Erythroblast (primary cell): ENCODE measurements at regions not wholly inside any gene's neighbourhood (a gene's known extent, or its start where the extent isn't known, plus 50 kb on each side); places are given as distances from the start of the nearest gene placed in this dataset.

Experiments
- DNase-seq, 2 experiments: peaks; one replicate each; lab custom pipeline; 2025; lab: John Stamatoyannopoulos, UW
- GATA1 ChIP-seq: IDR thresholded peaks from 2 replicates; pipeline ENCODE4 v1.6.1; 2011; ENCODE audit warnings: low read depth, mild to moderate bottlenecking, control low read depth, low read length, moderate library complexity
- POLR2A ChIP-seq: IDR thresholded peaks from 2 replicates; pipeline ENCODE4 v1.6.1; 2011; ENCODE audit warnings: mild to moderate bottlenecking, low read length

DNA sequence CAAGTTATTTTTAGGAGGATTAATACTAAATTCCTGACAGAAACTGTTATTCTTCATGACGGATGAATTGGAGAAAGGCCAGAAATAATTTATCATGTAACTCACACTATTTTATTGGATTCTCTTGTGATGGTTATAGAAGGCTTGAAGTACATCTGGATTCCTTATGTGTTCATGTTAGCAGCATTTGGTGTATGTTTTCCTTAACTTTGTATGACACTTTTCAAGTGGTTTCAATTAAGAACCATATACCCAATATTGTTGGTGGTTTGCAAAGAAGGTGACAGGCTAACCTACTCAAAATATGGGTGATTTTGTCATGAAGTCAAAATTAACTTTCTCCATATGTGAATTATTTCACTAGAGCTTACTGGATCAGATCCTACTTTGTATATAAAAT is 532.2 kb upstream of the CNTNAP2 start:
- TF ChIP-seq GATA1 = no peak
- no peak for TF ChIP-seq POLR2A
- no peak for DNase-seq

DNA sequence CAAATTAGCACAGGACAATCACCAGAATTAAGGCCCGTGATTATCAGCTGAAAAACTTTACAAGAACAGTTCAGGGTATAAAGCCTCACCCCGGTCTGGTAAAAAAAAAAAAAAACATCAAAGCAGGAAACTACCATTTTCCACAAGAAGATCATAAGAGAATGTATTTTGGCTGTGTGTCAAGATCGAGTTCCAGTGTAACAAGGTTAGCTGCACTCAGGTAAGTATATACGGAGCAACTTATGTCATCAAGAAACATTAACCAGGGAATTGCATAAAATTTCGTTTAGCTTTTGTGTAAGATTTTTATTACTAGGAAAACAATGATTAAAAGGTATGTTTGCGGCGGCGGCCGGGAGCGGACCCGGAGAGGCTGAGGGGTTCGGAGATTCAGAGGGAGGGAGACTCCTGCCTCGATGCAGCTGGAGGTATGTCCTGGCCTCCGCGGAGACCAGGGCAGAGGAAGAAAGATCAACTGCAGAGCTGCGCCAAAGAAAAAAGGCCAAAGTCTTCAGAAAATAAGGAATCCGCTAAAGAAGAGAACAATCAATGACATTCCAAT is 533.8 kb upstream of the CNTNAP2 start:
- TF ChIP-seq POLR2A = no peak
- TF ChIP-seq GATA1 = no peak
- DNase-seq = no peak

DNA sequence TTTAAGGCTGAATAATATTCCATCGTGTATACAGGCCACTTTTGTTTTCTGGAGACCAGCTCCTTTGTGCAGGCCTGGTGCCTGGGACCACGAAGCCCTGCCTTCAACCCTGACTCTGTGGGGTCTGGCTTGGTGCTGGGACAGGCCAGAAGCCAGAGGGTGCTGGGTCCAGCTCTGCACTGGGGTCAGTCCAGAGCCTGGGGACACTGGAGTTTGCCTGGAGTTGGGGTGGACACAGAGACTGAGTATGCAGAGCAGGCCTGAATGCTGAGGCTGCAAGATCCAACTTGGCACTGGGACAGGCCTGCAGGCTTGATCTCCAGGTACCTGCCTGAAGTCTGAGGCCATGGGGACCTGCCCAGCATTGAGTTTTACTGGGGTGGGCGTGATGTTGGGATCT is 558.8 kb upstream of the CNTNAP2 start:
- TF ChIP-seq GATA1 (no peak), POLR2A (no peak)
- no peak for DNase-seq

DNA sequence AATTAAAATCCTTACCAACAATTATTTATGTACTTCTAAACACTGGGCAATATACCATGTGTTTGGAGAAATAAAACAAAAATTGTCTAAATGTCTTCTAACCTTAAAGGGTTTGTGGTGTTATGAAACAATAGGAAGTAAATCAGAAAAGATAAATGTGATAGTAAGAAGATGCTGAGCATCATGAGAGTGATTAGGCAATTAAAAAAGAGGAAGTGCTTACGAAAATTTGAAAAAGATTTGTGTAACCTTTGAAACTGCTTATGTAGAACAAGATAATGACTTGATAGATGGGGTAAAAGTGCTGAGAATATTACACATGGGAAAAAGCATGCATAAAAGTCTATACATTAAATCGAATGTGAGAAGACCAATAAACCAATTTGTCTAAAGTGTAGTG is 573.4 kb upstream of the CNTNAP2 start:
- TF ChIP-seq GATA1 (no peak), POLR2A (no peak)
- DNase-seq = no peak

DNA sequence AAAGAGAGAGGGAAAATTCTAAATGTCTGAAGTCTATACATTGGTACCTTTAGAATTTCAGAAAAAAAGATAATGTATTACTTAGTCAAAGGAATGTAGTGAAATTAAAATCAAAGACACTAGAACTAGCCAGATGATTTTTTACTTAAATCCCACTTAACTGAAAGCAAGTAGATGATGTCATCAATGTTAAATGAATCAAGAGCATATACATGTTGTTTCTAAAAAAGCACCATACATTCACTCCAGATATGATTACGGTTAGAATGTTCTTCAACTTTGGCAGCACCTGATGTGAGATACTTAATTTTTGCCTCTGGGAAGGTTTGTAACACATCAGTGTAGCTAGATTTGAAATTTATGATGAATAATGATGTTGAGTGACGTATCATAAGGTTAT is 576.7 kb upstream of the CNTNAP2 start:
- TF ChIP-seq POLR2A (no peak), GATA1 (no peak)
- no peak for DNase-seq

DNA sequence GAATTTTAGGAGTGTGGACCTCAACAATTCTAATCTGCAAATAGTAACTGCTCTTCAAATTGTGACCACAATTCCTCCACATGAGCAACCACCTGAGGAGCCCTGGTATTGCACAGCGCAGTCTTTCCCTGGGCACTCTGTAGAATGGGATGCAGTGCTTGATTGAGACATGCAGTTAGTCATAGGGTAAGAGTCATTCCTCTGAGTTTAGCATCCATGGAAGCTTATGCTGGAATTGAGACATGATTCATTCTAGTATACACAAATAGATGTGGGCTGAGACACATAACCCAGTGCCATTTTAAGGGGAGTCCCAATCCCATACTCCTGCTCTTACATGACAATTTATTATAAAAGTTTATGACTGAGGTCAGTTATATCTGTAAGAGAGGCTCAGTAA is 582.3 kb upstream of the CNTNAP2 start:
- DNase-seq = no peak
- TF ChIP-seq GATA1 (no peak), POLR2A (no peak)

DNA sequence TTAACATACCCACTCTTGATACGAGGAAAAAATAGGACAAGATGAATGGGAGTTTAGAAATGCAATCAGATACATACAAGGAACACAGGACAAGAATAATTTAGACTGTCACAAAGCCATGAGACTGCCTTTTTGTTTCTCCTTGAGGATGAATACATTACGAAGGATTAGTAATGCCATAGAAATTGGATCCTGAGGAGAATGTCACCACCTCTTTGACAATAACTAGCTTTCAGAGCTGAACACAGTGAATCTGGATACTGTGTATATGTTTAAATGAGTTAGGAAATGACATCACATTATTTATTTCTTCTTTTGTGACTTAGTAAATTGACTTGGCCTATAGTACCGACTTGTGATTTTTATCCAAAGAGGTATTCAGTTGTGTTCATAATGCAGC is 596.3 kb upstream of the CNTNAP2 start:
- DNase-seq = no peak
- TF ChIP-seq POLR2A (no peak), GATA1 (no peak)

DNA sequence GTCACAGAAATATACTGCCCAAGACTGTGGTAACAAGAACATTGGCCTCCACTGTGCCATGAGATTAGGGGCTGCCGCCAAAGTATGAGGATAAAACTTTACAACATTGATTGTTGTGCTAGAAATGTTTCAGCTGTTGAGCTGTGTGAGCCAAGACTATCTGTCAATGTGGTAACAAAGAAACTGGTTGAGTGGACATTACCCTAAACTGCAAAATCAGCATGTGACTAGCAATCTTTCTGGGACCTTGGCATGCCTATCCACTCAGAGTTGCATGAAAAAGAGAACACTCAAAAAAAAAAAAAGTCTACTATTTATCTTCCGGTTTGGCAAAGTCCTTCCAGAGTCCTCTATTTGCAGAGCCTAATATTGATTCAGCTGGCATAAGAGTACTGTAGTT is 605.6 kb upstream of the CNTNAP2 start:
- no peak for DNase-seq
- TF ChIP-seq GATA1 (no peak), POLR2A (no peak)

DNA sequence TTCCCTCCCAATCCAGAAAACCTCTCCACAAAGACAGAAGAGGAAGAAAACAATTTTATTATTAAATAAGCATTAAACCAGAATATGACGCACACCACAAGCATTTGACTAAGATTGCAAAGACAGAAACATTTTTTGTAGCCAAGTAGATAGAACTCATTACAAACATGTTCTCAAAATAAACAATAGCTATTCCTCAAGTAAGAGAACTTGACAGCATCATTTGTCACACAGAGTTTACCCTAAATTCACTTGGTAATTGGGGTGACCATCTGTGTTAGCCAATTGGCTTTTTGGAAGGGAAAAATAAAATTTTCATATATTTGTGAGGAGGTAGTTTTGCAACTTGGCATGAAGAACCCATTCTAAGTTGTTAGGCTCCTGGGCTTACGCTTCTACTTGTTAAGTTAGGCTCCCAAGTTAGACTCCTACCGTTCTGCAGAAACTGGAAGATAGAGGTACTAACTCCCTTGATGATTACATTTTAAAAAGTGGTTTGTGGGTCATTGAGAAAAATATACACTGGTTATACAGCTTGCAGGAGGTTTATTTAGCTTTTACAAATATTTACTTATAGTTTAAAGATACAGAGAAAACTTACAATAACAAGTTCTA is 618.6 kb upstream of the CNTNAP2 start:
- no peak for TF ChIP-seq GATA1
- TF ChIP-seq POLR2A = no peak
- DNase-seq = no peak

DNA sequence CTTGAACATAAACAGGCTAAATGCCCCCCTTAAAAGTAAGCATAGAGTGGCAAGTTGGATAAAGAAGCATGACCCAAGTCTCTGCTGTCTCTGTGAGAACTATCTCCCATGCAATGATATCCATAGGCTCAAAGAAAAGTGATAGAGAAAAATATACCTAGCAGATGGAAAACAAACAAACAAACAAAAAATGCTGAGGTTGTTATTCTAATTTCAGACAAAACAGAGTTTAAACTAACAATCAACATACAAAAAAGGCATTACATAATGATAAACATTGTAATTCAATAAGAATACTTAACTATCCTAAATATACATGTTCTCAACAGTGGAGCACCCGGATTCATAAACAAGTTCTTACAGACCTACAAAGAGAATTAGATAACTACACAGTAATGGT is 626.2 kb upstream of the CNTNAP2 start:
- no peak for DNase-seq
- TF ChIP-seq GATA1 = no peak
- no peak for TF ChIP-seq POLR2A

DNA sequence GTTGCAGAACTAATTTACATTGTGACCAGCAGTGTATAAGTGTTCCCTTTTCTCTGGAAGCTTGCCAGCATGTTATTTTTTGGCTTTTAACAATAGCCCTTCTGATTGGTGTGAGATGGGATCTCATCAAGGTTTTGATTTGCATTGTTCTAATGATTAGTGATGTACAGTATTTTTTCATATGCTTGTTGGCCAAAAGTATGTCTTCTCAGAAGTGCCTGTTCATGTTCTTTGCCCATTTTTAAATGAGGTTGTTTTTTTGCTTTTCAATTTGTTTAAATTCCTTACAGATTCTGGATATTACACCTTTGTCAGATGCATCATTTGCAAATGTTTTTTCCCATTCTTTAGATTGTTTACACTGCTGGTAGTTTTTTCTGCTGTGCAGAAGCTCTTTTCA is 627.0 kb upstream of the CNTNAP2 start:
- DNase-seq = no peak
- TF ChIP-seq POLR2A (no peak), GATA1 (no peak)

DNA sequence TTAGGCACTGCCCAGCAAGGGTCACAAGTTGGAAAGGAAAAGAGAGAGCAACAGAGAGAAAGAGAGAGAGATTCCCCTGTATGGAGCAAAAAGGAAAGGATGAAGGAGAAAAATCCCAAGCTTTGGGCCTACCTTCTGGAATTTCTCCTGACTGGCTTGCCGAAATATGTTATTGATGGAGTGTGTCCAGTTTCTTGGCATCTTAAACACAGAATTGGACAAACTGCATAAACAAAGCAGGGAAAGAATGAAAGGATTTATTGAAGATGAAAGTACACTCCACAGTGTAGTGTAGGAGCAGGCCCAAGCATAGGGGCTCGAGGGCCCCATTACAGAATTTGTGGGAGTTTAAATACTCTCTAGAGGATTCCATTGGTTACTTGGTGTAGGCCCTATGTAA is 627.8 kb upstream of the CNTNAP2 start:
- TF ChIP-seq GATA1 (no peak), POLR2A (no peak)

DNA sequence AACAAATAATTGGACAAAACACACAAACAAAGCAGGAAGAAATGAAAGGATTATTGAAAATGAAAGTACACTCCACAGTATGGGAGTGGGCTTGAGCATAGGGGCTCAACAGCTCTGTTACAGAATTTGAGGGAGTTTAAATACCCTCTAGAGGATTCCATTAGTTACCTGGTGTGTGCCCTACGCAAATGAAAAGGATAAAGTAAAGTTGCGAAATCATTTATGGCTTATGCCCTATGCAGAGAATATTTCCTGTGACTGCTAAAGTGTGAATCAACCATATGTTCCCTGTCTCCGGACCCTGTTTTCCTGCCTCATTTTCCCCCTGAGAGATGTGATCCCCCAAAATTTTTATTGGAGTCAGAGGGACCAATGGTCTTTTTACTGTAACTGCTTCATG is 634.6 kb upstream of the CNTNAP2 start:
- DNase-seq = no peak
- no peak for TF ChIP-seq POLR2A
- TF ChIP-seq GATA1 = no peak

More for the DNA sequence above, 627.8 kb upstream of the CNTNAP2 start:
- DNase-seq = no peak

DNA sequence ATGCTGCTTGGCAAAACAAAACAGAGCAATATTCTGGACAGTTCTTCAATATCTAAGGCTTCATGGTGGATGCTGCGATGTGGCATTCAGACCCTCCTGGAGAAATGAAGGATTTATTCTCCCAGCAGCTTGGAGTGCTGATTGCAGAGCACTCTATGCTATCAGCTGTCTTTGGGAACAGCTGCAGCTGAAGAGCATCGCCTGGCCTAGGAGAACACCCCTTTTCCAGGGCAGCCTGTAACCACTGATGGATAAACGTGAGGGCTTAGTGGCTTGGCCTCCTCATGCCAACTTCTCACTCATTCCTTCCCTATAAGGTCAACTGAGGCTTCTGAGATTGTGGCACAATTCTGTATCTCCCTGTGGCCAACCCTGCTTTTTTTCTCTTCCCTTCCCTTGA is 638.1 kb upstream of the CNTNAP2 start:
- DNase-seq = no peak

DNA sequence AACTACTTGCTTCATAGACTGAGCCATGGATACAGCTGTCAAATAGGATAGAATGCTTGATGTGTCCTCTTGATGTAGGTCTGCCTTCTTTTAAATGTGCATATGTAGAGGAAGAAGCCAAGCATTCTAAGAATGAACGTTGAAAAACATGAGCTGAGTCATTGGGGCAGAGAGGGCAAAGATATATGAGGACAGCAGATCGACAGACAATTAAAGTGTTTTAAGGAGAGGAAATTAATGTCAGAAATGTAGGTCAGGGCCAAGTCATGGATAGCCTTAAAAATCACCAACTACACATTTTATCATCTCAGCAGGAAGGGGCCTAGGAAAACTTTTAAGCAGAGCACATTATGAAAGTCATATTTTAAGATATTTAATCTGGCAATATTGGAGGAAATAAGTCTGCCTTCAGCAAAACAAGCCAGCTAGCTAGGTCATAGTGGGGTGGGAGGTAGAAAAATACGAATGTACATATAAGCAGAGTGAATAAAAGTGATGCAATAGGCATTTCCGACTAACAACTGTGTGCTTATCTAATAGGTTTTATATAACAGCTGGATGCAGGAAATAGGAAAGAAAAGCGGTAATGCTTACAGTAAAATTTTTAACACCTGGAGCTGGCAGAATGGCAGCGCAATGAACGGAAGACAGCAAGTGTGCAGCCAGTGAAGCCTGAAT is 638.3 kb upstream of the TPK1 start:
- TF ChIP-seq POLR2A = no peak
- TF ChIP-seq GATA1 = no peak
- no peak for DNase-seq

More for the DNA sequence above, 638.1 kb upstream of the CNTNAP2 start:
- TF ChIP-seq GATA1 (no peak), POLR2A (no peak)
